Mammary epithelial cell (primary cell): ENCODE measurements at regions not wholly inside any gene's neighbourhood (a gene's known extent, or its start where the extent isn't known, plus 50 kb on each side); places are given as distances from the start of the nearest gene placed in this dataset.

Source experiments
- CTCF ChIP-seq, 2 donors: IDR thresholded peaks in 1 of 2; conservative IDR thresholded peaks in 1 of 2; 2 replicates each; pipeline ENCODE4 v1.5.1; 2011 to 2012; ENCODE audit warnings: inconsistent platforms in 2 of 2, low read length in 2 of 2, mild to moderate bottlenecking in 2 of 2, control low read depth in 1 of 2, low read depth in 1 of 2; ENCODE audit not compliant: insufficient read depth in 1 of 2; ENCODE audit errors: extremely low read depth in 1 of 2
- EZH2 ChIP-seq: IDR thresholded peaks from 2 replicates; pipeline ENCODE4 v1.6.1; 2012; ENCODE audit warnings: low read length, inconsistent platforms, borderline replicate concordance

GRCh38 chr6:19209202-19209601 is 628.0 kb upstream of the ID4 start:
- no peak for TF ChIP-seq CTCF (conservative IDR thresholded peaks at IDR 0.05 in 1 of 2, IDR thresholded peaks at IDR 0.05 in 1 of 2; ENCODE audit: extremely low read depth in 1 of 2, insufficient read depth in 1 of 2, low read depth in 1 of 2, low read length in 2 of 2)
- TF ChIP-seq EZH2: no peak
